ENCODE measurements at regions not wholly inside any gene's neighbourhood (a gene's known extent, or its start where the extent isn't known, plus 50 kb on each side); places are given as distances from the start of the nearest gene placed in this dataset.

DNA sequence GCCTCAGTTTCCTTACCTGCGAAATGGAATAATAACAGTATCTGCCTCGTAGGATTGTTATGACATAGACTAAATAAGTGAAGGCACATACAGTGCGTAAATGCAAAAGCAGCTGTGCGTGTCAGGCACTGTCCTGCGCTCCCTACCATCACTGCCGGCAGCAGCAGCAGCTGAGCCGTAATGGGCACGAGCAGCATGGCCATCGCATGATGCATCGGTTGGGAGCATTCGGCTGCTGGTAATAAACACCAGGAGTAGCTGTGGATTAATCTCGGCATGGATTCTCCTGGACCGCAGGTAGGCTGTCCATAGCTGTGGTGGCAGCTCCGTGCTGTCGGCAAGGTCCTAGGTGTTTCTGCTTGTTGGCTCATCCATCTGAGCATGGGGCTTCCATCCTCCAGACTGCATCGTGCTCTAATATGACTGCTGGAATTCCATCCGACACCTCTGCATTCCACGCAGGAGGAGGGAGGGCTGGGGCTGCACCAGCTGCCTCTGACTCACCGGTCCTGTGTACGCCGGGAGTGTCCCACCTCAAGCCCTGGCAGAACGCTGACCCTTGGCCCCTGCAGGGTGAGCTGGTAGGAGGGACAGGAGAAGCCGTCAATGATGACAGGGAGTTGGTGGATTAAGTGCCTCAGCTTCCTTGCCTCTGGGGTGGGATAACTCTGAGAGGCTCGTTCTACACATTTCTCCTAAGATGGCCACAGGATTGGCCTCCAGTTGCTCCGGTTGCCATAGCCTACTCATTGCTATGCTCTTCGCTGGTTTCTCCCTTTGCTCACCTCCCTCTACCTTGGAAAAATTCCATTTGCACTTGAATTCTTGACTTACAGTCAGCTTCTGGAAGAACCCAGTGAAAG is 100.9 kb upstream of the PMEPA1 start:
- DNase-seq (ENCODE audit: low spot score) = peak; percentile 95

DNA sequence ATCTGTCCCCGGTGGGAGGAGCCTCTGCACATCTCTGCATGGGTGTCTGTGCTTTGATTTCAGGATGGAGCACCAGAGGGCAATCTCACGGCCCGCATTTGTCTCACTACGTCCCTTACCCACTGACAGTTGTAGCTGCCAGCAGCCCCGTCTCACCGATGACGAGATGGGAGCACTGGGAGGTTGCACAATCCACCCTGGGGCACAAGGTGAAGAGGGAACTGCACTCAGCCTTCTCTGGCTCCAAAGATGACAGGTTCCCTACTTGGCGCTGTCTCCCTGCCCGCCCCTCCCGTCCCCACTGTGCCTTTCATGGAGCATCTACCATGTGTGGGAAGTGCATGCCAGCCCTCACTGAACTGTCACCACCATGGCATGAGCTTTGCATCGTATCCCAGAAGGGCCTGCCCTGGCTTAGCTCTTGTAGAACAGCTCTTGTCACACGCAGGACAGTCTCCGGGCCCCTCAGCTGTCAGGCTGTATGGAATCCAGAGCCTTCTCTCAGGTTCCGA is 99.9 kb upstream of the PMEPA1 start:
- FAIRE-seq = peak; percentile 92

More for the DNA sequence above, 100.9 kb upstream of the PMEPA1 start:
- FAIRE-seq = peak; percentile 98

DNA sequence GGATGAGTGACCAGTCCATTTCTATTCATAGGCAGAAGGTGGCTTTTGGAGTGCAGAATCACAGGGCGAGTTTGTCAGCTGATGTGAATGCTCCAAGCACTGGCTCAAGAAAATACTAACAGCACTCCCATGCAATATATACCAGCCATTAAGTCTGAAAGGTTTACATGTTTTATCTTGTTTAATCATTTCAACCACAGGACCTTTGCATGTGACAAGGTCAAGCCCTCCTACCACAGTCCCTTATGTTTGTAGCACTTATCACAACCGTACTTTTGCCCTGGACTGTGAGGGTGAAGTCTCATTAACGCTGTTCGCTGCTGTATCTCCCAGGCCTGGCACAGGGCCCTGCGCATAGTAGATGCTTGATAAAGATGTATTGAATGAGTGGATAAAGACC is 99.3 kb upstream of the PMEPA1 start:
- FAIRE-seq (no peak), DNase-seq (ENCODE audit: low spot score) (no peak)

More for the DNA sequence above, 99.9 kb upstream of the PMEPA1 start:
- no peak for DNase-seq (ENCODE audit: low spot score)

DNA sequence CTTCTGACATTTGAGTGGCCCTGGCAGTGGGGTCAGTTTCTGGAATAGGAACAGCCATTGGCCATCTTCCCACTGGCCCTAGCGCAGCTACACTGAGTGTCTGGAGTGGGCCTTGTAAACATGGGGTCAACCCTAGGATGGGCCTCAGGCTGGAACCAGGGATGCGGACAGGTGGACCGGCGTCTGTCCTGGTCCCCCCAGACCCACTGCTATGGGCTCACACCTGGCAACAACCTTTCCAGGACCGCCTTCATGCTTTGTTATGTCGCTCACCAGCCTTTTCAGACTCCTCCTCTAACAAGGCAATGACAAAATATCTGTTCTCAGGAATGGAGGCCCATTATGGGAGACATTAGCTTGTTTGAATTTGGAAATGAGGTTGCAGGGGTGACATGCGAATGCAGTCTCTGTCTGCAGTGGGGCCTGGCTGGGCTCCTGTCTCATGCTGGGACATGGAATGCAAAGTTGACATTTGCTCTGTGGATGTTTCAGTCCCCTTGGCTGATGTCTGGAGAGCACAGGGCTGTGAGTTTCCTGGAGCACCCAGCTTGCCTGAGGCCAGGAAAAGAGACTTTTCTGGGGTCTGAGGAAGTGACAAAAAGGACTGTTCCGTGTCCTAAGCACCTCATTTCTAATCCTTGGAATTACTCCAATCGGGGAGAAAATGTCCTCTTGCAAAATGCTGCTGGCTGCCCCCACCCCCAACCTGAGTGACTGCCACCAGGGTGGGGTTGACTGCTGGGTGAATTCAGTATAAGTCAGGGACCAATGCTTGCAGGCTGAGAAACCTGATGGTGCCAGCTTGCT is 98.7 kb upstream of the PMEPA1 start:
- no peak for FAIRE-seq
- no peak for DNase-seq (ENCODE audit: low spot score)

DNA sequence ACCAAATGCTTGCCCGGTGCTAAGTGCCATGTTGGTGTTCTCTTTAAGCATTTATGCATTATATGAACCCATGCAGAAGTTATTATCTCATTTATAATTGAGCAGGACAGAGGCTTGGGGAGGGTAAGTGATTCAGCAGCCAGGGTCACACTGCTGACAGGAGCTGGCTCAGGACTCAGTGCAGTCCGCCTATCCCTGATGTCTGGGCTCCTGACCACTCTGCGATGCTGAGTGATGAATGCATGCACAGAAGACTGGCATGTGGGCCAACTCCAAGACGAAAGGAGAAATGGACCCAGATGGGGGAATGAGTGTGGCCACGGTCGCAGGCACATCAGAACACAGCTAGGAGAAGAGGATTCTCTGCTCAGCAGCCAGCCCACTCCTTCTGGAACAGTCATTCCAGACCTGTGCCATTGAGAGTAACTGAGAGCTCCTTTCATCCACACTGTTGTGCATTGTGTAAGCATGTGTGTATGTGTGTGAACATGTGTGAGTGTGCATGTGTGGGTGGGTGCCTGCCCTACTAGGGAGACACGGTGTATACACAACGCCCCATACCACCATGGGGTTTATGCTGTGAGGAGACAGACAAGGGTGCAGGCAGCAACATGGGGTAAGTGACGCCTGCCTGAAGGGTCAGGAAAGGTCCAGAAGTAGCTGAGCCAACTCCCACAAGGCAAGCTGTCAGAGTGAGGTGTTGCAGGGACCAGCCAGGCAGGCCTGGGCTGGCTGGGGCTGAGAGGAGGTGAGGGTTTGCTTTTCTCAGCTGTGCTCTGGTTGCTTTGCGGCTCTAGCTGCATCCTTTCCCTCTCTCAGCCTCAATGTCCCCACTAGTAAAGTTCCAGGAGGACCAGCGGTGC is 97.8 kb upstream of the PMEPA1 start:
- FAIRE-seq (peak; percentile 98), DNase-seq (ENCODE audit: low spot score) (no peak)

DNA sequence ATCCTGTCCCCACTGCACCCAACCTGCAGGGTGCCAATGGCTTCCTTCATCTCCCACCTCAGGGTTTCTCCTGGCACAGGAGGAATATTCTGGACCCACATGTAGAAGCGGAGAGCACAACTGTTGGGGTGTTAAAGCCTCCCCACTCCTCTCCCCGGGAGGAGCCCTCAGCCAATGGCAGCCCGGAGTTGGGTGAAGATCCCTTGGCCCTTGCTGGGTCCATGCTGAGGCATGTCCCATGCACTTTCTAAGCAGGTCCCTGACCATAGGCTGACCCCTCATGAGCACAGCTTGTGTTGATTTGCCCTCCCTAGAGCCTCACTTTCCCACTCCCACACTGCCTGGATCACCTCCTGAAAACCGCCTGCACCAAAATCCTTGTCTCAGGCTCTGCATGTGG is 97.2 kb upstream of the PMEPA1 start:
- peak; percentile 20 for FAIRE-seq
- no peak for DNase-seq (ENCODE audit: low spot score)

DNA sequence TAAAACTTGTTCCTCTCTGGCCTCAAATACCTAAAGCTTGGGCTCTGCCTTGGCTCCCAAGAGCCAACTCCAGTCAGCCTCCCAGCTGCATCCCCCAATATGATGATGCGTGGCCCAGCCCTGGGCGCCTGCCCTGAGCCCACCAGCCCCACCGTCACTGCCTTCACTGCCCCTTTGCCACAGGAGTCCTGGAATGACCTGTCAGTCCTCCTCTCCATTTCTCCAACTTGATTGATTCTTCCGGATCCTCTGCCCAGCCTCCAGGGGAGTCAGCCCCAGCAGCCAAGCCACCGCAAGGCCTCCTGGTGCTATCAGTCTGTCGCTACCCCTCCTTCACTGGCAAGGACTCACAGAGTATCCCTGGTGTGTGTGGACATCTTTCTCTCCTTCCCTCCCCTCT is 96.7 kb upstream of the PMEPA1 start:
- DNase-seq (ENCODE audit: low spot score) (no peak), FAIRE-seq (peak; percentile 50)

DNA sequence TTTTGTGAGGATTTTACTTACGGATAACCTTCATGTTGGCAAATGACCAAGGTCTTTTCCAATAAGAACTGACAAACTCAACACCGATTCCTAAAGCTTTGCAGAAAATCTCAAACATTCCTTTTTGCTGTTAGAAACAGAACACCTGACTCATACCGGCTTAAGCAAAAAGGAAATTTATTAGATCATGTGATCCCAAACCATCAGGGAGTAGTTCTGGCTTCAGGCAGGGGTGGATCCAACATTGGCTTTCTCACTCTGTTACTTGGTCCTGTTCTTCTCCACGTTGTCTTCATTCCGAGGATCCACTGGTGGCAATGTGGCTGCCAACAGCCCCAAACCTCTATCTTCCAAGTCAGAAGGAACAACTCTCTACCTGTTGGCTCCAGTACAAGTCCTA is 95.9 kb upstream of the PMEPA1 start:
- FAIRE-seq = no peak
- no peak for DNase-seq (ENCODE audit: low spot score)

DNA sequence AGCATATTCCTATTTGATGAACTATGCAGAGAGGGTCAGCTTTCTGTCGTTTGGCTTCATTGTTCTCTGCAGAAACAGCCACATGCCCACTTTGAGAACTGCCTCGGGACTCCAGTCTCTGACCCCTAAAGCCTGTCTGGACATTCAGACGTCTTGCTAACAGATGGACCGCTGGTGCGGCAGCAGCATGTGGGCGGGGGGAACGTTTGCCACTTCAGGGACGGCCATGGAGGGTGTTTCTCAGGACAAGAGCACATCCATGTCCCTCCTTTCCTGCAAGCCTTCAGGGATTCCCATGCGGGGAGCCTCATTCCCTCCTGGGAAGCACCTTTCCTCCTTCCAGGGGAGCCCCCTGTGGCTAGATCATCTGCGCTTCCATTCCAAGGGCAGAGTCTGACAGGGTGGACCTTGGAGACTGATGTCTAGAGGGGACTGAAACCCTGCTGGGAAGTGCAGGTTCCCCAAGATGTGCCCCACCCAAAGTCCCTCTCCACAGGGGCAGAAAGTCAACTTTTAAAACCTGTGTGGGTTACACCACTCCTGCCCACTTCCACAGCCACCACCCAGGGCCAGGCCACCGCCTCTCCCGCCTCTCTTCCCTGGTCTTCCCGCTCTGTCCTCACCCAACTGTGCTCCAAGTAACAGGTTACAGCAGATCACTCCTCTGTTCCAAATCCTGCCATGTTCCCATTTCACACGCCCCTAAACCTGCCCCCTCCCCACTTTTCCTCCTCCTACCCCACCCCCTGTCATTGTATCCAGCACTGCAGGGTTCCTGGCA is 94.8 kb upstream of the PMEPA1 start:
- DNase-seq (ENCODE audit: low spot score) (no peak), FAIRE-seq (peak; percentile 87)

DNA sequence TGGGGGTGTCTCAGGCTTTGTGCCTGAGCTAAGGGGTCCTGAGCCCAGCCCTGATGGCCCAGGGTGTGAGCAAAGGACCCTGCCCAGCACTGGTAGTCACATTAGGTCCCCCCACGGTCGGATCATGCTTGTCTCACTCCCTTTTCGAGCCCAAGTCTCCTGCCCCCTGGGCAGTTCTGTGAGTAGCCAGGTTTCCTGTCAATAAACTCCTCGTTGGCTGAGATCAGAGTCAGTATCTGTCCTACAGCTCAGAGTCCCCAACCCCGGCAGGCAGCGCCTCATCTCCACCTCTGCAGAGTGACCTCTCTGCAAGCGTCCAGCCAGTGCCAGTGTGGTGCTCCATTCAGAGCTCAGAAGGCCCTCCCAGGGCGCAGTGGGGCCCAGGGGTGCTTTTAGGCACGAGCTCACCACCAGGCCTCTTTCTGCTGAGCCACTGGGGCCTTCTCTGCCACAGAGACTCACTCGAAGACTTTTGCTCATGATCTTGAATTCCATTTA is 93.7 kb upstream of the PMEPA1 start:
- FAIRE-seq (no peak), DNase-seq (ENCODE audit: low spot score) (no peak)

DNA sequence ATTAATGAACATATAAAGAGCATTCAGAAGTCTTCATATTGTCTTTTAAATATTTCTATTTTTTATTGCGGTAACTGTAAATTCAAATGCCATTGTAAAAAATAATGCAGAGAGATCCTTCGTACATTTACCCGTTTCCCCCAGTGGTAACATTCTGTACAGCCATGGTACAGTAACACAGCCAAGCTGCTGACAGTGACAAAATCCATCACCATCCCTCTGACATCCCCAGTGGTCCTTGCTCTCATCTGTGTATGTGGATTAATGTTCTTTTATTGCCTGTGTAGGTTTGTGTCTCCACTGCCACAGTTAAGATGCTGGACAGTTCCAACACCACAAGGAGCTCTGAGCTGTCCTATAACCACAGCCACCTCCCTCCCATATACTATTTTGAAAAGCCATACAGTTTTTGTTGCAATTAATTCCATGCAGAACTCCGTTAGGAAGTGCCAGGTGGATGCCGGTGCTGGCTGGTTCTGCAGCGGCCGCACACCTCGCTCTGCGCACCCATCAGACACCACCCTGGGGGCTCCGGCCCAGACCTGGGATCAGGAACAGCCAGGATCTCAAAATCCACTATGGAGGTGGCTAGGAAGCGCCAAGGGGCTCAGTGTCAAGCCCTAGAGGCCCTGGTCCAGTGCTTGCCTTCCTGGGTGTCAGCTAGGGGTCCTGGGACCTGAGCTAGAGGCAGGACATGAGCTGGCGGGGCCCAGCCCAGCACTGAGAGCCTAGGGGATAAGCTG is 93.1 kb upstream of the PMEPA1 start:
- FAIRE-seq (no peak), DNase-seq (ENCODE audit: low spot score) (no peak)

DNA sequence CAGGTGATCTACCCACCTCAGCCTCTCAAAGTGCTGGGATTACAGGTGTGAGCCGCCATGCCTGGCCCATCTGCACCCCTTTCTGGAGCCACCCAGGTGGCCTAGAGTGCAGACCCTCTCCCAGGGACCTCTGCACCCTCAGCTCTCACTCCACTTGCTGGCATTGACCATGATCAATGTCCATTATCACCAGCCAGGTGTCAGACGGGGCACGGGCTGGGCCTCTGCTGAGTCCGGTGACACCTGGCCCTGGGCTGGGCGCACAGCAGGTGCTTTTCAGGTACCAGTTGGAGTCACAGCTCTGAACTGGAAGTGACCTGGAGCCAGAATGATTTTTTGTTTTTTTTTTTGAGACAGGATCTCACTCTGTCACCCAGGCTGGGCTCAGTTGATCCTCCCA is 91.8 kb upstream of the PMEPA1 start:
- DNase-seq (ENCODE audit: low spot score) = no peak
- no peak for FAIRE-seq

DNA sequence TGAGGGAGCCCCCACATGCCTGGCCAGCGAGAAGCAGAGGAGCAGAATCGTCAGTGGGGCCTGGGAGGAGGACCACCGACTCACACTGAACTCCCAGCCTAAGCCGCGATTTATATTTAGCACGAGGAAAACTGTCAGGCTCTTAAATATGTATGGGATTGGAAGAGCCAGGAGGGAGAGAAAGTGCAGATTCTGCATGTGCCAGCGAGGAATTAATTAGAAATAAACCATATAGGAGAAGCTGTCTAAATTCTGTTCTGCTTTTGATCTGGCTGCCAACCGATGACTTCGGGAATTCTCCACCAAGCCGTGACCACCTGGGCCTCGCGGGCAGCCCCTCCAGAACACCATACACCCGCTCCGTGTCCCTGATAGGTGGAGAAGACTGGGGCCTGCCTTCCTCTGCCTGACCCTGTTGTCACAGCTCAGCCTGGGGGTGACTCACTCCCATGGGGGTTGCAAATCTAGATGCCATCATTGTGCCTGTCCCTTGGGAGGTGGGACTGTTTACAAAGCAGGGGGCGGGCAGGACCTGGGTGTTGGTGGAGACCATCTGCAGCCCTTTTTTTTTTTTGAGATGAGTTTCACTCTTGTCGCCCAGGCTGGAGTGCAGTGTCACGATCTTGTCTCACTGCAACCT is 91.1 kb upstream of the PMEPA1 start:
- DNase-seq (ENCODE audit: low spot score) (no peak), FAIRE-seq (no peak)

DNA sequence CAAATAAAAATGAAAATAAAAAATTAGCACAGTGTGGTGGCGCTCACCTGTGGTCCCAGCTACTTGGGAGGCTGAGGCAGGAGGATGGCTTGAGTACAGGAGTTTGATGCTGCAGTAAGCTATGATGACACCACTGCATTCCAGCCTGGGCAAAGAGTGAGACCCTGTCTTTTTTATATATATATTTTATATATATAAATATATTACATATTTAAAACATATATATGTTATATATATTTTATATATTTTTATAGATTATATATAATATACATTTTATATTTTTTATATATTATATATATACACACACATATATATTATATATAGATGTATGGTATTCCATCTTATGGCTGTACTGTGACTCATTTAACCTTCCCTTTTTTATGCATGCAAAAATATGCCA is 87.6 kb upstream of the PMEPA1 start:
- FAIRE-seq = no peak
- no peak for DNase-seq (ENCODE audit: low spot score)

DNA sequence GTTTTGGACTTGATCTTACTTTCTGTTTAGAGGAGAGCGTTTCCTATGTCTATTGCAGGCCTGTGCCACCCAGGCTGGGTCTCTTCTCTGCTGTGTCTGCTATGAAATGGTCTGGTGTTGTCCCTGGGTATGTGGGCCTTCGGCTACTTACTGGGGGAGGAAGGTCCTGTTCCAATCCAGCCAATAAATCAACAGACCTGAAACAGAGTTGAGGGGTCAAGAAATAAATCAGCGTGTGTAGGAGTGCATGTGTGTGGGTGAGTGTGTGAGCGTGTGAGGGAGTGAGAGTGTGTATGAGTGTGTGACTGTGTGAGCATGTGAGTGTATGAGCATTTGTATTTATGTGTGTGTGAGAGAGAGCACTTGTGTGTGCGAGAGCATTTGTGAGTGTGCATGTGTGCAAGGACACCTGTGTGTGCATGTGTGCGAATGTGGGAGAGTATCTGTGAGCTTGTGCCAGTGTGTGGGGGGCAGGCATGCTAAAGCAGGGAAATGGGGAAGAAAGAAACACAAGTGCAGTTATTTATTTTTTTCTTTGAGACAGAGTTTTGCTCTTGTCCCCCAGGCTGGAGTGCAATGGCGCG is 86.3 kb upstream of the PMEPA1 start:
- FAIRE-seq (peak; percentile 97), DNase-seq (ENCODE audit: low spot score) (no peak)

DNA sequence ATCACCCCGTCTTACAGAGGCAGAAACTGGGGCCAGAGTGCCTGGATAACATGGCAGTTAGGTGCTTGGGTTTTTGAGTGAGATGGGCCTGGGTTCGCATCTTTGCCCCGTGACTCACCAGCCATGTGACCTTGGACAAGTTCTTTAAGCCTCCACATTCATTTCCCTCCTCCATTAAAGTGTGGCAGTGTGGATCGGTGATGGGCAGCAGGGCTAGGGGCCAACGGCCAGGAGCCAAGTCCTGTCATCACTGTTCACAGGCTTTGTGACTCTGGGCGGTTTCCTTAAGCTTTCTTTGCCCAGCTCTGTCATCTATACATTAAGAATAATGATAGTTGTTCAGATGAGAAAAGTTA is 85.5 kb upstream of the PMEPA1 start:
- peak; percentile 98 for FAIRE-seq
- peak; percentile 91 for DNase-seq (ENCODE audit: low spot score)

DNA sequence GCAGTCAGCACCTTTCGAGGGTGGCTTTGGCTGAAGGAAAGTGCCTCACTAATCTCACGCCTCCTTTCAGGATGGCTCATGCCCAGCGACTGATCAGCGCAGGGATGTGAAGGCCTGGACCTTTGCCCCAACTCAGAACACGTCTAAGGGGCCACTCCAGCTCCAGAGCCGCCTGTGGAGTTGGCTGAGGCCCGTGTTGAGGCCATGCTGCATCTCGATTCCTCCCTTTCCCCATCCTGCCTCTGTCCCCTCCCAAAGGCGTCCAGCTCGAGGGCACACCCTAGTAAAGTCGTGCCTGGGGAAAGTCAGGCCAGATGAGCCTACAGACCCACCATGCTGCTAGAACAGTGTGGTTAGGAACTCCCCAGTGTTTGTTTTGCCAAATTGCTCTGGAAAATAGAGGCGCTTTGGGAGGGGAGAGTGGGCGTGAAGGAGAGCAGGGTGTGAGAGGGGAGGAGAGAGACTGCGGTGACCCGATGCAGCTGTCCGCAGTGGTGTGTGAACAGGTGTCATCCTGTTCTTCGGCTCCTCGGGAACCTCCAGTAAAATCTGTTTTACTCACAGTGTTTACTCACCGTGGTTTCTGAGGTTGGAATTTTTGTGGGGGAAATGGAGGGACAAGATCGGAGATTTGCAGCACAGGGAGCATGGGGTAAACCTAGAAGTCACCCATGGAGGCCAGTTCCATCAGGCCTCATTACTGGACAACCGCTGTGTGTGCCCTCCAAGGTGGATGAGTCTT is 85.0 kb upstream of the PMEPA1 start:
- FAIRE-seq = no peak

DNA sequence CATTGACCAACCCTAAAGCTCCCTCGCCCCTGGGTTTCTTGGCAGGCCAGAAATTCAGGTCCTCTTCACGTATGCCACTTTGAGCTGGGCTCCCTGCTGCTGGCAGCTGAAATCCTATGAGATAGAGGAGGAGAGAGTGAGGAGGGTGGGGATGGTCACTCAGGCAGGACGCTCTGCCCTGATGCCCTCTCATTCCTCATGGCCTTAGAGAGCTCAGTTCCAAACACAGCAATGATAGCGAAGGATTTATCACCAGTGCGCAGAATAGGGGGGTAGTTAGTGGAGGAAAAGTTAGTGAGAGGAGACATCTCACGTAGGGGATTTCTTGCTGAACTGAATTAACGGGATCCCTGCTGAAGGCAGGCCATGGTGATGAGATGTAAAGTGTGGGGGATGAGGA is 84.2 kb upstream of the PMEPA1 start:
- no peak for FAIRE-seq

More for the DNA sequence above, 85.0 kb upstream of the PMEPA1 start:
- peak; percentile 91 for DNase-seq (ENCODE audit: low spot score)

More for the DNA sequence above, 84.2 kb upstream of the PMEPA1 start:
- DNase-seq (ENCODE audit: low spot score) = no peak
